ENCODE measurements at regions not wholly inside any gene's neighbourhood (a gene's known extent, or its start where the extent isn't known, plus 50 kb on each side); places are given as distances from the start of the nearest gene placed in this dataset.

DNA sequence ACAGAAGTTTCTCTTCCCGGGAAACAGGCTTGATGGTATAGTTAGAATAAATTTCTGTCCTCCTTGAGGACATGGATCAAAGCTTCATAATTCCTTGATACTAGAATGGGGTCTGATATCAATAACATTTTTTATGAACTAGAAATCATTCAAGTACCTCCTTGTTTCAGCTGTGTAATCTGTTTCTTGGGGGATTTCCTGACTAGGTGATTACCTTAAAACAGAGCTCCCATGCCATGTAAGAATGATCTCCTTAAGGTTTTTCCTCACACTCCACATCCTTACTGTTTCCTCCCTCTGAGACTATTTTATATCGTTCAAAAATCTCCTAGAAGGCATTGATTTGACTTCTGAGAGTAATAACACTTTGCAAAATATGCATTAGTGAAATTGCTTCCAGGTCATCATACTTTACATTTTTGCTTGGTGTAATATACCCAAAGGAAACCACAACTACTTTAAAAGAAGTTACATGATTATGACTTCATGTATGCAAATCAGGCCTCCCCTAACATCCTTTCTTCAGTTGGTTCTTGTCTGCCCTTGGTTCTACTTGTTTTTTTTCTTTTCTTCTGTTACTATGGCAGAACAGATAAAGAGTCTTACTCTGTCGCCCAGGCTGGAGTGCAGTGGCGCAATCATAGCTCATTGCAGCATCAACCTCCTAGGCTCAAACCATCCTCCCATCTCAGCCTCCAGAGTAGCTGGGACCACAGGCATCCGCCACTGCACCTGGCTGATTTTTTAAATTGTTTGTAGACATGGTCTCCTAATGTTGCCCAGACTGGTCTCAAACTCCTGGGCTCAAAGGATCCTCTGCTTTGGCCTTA, 388.8 kb downstream of the ZFHX3 start:
- no peak overlapping the region for H3K4me3 ChIP-seq (ENCODE audit: insufficient read depth, low read depth, low read length)
- no peaks in the 10 kb centered on the region for H3K9me3 ChIP-seq (ENCODE audit: control insufficient read depth, low read length)
- H3K36me3 ChIP-seq (ENCODE audit: control insufficient read depth, insufficient read depth, low read length), result no peaks in the 10 kb centered on the region
- no peaks in the 10 kb centered on the region for H3K27me3 ChIP-seq (ENCODE audit: control insufficient read depth, insufficient read depth, low read length, poor library complexity, severe bottlenecking)
- no peak overlapping the region for H3K27ac ChIP-seq (ENCODE audit: insufficient read depth, low read depth, low read length, poor library complexity, severe bottlenecking)
- H3K4me1 ChIP-seq (ENCODE audit: control insufficient read depth, insufficient read depth, low read length), result no peaks in the 10 kb centered on the region
- WGBS, 2 experiments, result 87 to 88% methylated on average over 4 to 5 of the region's 5 CpGs

DNA sequence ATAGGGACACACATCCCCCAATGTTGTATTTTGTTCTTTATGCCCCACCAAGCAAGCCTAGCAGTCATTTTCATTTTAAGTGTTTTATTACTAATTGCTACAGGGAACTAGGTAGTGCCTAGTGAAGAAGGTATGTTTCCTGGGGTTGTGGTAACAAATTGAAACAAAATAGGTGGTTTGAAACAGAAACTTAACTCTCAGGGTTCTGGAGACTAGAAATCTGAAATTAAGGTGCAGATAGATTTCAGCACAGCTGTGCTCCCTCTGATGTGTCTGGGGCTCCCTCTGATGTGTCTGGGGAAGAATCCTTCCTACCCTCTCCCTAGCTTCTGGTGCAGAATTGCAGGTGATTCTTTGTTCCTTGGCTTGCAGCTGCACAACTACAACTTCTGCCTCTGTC, 390.1 kb downstream of the ZFHX3 start:
- no peaks in the 10 kb centered on the region for H3K36me3 ChIP-seq (ENCODE audit: control insufficient read depth, insufficient read depth, low read length)
- no peaks in the 10 kb centered on the region for H3K9me3 ChIP-seq (ENCODE audit: control insufficient read depth, low read length)
- no peaks in the 10 kb centered on the region for H3K4me1 ChIP-seq (ENCODE audit: control insufficient read depth, insufficient read depth, low read length)
- no peak overlapping the region for H3K27ac ChIP-seq (ENCODE audit: insufficient read depth, low read depth, low read length, poor library complexity, severe bottlenecking)
- no peaks in the 10 kb centered on the region for H3K27me3 ChIP-seq (ENCODE audit: control insufficient read depth, insufficient read depth, low read length, poor library complexity, severe bottlenecking)
- no peak overlapping the region for H3K4me3 ChIP-seq (ENCODE audit: insufficient read depth, low read depth, low read length)

DNA sequence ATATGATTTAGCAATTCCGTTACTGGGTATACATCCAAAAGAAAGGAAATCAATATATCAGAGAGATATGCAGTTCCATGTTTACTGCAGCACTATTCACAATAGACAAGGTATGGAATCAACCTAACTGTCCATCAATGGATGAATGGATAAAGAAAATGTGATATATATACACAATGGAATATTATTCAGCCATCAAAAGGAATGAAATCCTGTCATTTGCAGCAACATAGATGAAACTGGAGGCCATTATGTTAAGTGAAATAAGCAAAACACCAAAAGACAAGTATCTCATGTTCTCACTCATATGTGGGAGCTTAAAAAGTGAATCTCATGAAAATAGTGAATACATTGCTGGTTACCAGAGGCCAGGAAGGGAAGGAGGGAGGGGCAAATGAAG, 390.8 kb downstream of the ZFHX3 start:
- Histone ChIP-seq H3K4me3 (ENCODE audit: insufficient read depth, low read depth, low read length) (no peak overlapping the region), H3K4me1 (ENCODE audit: control insufficient read depth, insufficient read depth, low read length) (no peaks in the 10 kb centered on the region), H3K27ac (ENCODE audit: insufficient read depth, low read depth, low read length, poor library complexity, severe bottlenecking) (no peak overlapping the region), H3K27me3 (ENCODE audit: control insufficient read depth, insufficient read depth, low read length, poor library complexity, severe bottlenecking) (no peaks in the 10 kb centered on the region), H3K9me3 (ENCODE audit: control insufficient read depth, low read length) (no peaks in the 10 kb centered on the region), H3K36me3 (ENCODE audit: control insufficient read depth, insufficient read depth, low read length) (no peaks in the 10 kb centered on the region)
- 69 to 71% methylated on average over 1 of the region's 1 CpG for WGBS, 2 experiments

DNA sequence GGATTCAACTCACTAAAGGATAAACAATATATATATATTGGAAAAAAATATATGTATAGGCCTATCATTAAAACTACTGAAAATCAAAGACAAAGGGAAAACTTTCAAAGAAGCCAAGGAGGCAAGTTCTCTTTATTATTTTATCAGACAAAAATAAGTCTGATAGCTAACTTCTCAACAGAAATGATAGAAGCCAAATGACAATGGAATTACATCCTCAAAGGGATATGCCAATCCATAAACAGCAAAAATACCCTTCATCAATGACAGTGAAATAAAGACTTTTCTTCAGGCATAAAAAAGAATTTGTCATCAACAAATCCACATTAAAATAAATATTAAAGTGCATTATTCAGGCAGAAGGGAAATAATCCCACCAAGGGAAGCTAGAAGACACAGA, 393.4 kb downstream of the ZFHX3 start:
- Histone ChIP-seq H3K9me3 (ENCODE audit: control insufficient read depth, low read length) (no peaks in the 10 kb centered on the region), H3K4me1 (ENCODE audit: control insufficient read depth, insufficient read depth, low read length) (no peaks in the 10 kb centered on the region), H3K27me3 (ENCODE audit: control insufficient read depth, insufficient read depth, low read length, poor library complexity, severe bottlenecking) (no peaks in the 10 kb centered on the region), H3K36me3 (ENCODE audit: control insufficient read depth, insufficient read depth, low read length) (no peaks in the 10 kb centered on the region), H3K4me3 (ENCODE audit: insufficient read depth, low read depth, low read length) (no peak overlapping the region), H3K27ac (ENCODE audit: insufficient read depth, low read depth, low read length, poor library complexity, severe bottlenecking) (no peak overlapping the region)

DNA sequence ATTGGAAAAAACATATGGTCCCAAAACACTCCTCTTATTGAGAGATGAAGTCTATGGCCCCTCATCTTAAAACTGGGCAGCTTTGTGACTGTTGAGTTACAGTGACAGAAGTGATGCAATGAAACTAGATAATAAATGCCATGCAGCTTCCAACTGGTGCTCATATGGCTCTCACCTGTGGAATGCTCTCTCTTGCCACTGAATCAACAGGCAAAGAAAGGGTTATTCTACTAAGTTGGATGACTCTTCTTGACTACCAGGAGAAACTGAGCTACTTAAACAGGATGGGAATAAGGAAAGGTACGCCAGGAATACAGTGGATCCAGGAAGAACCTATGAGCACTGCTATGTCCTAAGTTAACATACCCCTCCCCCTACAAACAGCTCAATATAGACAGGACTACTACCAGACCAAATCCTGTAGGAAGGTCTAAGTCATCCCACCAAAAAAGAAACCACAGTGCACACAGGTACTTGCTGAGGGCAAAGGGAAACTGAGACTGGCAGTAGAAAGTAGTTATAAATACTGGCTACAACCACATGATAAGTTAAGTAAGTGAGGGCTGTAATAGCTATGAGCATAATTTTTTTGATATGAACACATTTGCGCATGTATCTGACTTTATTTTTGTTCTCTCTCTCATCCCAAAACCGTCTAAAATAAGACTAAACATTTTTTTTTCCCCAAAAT, 398.5 kb downstream of the ZFHX3 start:
- Histone ChIP-seq H3K27me3 (ENCODE audit: control insufficient read depth, insufficient read depth, low read length, poor library complexity, severe bottlenecking) (no peaks in the 10 kb centered on the region), H3K9me3 (ENCODE audit: control insufficient read depth, low read length) (no peaks in the 10 kb centered on the region), H3K4me1 (ENCODE audit: control insufficient read depth, insufficient read depth, low read length) (no peaks in the 10 kb centered on the region), H3K4me3 (ENCODE audit: insufficient read depth, low read depth, low read length) (no peak overlapping the region), H3K36me3 (ENCODE audit: control insufficient read depth, insufficient read depth, low read length) (no peaks in the 10 kb centered on the region), H3K27ac (ENCODE audit: insufficient read depth, low read depth, low read length, poor library complexity, severe bottlenecking) (no peak overlapping the region)
- WGBS, 2 experiments, result 94% methylated on average over 3 of the region's 3 CpGs

DNA sequence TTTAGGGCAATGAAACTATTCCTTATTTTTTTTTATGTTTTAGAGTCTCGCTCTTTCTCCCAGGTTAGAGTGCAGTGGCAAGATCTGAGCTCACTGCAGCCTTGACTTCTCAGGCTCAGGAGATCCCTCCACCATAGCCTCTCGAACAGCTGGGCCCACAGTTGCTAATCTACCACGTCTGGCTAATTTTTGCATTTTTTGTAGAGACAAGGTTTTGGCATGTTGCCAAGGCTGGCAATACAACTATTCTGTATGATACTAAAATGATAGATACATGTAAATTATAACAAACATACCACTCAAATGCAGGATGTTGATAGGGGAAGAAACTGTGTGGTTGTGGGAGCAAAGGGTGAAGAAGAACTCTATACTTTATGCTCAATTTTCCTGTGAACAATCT, 401.3 kb downstream of the ZFHX3 start:
- Histone ChIP-seq H3K27me3 (ENCODE audit: control insufficient read depth, insufficient read depth, low read length, poor library complexity, severe bottlenecking) (no peaks in the 10 kb centered on the region), H3K4me3 (ENCODE audit: insufficient read depth, low read depth, low read length) (no peak overlapping the region), H3K27ac (ENCODE audit: insufficient read depth, low read depth, low read length, poor library complexity, severe bottlenecking) (no peak overlapping the region), H3K9me3 (ENCODE audit: control insufficient read depth, low read length) (no peaks in the 10 kb centered on the region), H3K4me1 (ENCODE audit: control insufficient read depth, insufficient read depth, low read length) (no peaks in the 10 kb centered on the region), H3K36me3 (ENCODE audit: control insufficient read depth, insufficient read depth, low read length) (no peaks in the 10 kb centered on the region)
- WGBS, 2 experiments, result 97 to 98% methylated on average over 2 to 3 of the region's 3 CpGs

DNA sequence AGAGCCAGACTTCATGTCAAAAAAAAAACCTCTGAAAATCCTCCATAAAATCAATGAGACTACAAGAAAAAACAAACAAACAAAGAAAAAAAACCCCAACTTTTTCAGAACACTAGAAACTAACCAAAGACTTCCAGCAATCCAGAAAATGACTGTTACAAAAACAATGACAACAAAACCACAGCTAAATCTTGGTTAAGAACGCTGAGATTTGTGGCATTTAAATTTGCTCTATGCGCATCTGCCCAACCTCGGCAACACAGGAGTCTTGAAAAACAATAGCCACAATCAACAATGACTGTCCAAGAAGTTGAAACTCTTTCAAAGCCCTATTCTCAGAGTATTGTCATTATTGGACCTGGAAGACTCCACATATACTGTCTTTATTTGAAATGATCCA, 402.4 kb downstream of the ZFHX3 start:
- Histone ChIP-seq H3K36me3 (ENCODE audit: control insufficient read depth, insufficient read depth, low read length) (no peaks in the 10 kb centered on the region), H3K27me3 (ENCODE audit: control insufficient read depth, insufficient read depth, low read length, poor library complexity, severe bottlenecking) (no peaks in the 10 kb centered on the region), H3K4me3 (ENCODE audit: insufficient read depth, low read depth, low read length) (no peak overlapping the region), H3K9me3 (ENCODE audit: control insufficient read depth, low read length) (no peaks in the 10 kb centered on the region), H3K4me1 (ENCODE audit: control insufficient read depth, insufficient read depth, low read length) (no peaks in the 10 kb centered on the region), H3K27ac (ENCODE audit: insufficient read depth, low read depth, low read length, poor library complexity, severe bottlenecking) (no peak overlapping the region)
- WGBS, 2 experiments, result 76% methylated on average over 3 of the region's 3 CpGs

DNA sequence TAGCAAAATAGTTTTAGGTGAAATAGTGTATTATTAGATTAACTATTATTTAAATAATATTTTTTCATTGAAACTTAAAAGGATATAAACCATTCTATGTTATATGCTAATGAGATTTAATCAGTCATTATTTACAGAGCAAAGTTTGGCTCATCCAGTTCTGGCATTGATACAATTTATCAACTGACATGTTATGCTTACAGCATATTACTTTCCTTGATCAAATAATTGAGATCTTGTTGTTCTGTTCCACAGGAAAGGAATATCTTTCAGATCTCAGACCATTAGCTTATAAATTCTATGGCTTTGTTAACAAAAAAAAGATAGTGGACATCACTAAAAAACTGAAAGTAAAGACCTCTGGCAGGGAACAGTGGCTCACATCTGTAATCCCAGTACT, 403.0 kb downstream of the ZFHX3 start:
- H3K27me3 ChIP-seq (ENCODE audit: control insufficient read depth, insufficient read depth, low read length, poor library complexity, severe bottlenecking), result no peaks in the 10 kb centered on the region
- H3K4me1 ChIP-seq (ENCODE audit: control insufficient read depth, insufficient read depth, low read length), result no peaks in the 10 kb centered on the region
- H3K36me3 ChIP-seq (ENCODE audit: control insufficient read depth, insufficient read depth, low read length), result no peaks in the 10 kb centered on the region
- no peak overlapping the region for H3K4me3 ChIP-seq (ENCODE audit: insufficient read depth, low read depth, low read length)
- H3K9me3 ChIP-seq (ENCODE audit: control insufficient read depth, low read length), result no peaks in the 10 kb centered on the region
- H3K27ac ChIP-seq (ENCODE audit: insufficient read depth, low read depth, low read length, poor library complexity, severe bottlenecking), result no peak overlapping the region

DNA sequence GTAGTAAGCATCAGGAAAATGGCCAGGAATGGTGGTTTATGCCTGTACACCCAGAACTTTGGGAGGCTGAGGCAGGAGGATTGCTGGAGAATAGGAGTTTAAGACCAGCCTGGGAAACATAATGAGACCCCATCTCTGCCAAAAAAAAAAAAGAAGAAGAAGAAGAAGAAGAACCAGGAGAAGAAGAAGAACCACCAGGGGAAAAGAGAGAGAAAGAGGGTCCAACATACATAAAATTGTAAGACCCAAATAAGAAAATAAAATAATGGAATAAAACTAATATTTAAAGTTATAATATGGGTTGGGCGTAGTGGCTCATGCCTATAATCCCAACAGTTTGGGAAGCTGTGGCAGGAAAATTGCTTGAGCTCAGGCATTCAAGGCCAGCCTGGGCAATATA, 408.4 kb downstream of the ZFHX3 start:
- H3K4me3 ChIP-seq (ENCODE audit: insufficient read depth, low read depth, low read length), result no peak overlapping the region
- H3K27me3 ChIP-seq (ENCODE audit: control insufficient read depth, insufficient read depth, low read length, poor library complexity, severe bottlenecking), result no peaks in the 10 kb centered on the region
- H3K36me3 ChIP-seq (ENCODE audit: control insufficient read depth, insufficient read depth, low read length), result no peaks in the 10 kb centered on the region
- H3K9me3 ChIP-seq (ENCODE audit: control insufficient read depth, low read length), result no peaks in the 10 kb centered on the region
- H3K27ac ChIP-seq (ENCODE audit: insufficient read depth, low read depth, low read length, poor library complexity, severe bottlenecking), result no peak overlapping the region
- H3K4me1 ChIP-seq (ENCODE audit: control insufficient read depth, insufficient read depth, low read length), result no peaks in the 10 kb centered on the region
- WGBS, 2 experiments, result 86 to 100% methylated on average over 1 of the region's 1 CpG

DNA sequence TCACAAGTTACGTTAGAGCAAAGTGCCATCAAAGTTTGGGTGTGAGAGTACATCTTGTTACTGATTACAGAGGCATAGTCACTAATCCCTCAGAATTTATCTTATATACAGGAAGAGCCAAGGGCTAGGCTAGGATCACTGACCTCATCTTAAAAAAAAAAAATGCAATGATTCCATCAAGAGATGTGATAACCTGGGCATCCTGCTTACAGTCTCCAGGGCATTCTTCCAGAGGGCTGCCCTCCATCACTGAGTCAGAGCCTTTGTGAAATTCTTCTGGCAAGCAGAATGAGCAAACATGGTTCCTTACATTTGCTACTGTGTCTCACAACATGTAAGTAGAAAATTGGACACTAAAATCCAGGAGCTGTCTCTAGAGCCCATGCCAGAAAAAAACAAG, 410.6 kb downstream of the ZFHX3 start:
- Histone ChIP-seq H3K4me3 (ENCODE audit: insufficient read depth, low read depth, low read length) (no peak overlapping the region), H3K9me3 (ENCODE audit: control insufficient read depth, low read length) (no peaks in the 10 kb centered on the region), H3K4me1 (ENCODE audit: control insufficient read depth, insufficient read depth, low read length) (no peaks in the 10 kb centered on the region), H3K36me3 (ENCODE audit: control insufficient read depth, insufficient read depth, low read length) (no peaks in the 10 kb centered on the region), H3K27ac (ENCODE audit: insufficient read depth, low read depth, low read length, poor library complexity, severe bottlenecking) (no peak overlapping the region), H3K27me3 (ENCODE audit: control insufficient read depth, insufficient read depth, low read length, poor library complexity, severe bottlenecking) (no peaks in the 10 kb centered on the region)
- WGBS, 2 experiments, result 100% methylated on average over 1 of the region's 1 CpG
